Hepatocyte (in vitro differentiated cells): ENCODE measurements at regions not wholly inside any gene's neighbourhood (a gene's known extent, or its start where the extent isn't known, plus 50 kb on each side); places are given as distances from the start of the nearest gene placed in this dataset.

Experiments
- CTCF ChIP-seq: fragments of 200-600 bp; sonication (generic); IDR thresholded peaks from 2 replicates; pipeline ENCODE4 v1.5.1; 2016; ENCODE audit warnings: antibody characterized with exemption, mild to moderate bottlenecking; ENCODE audit not compliant: poor library complexity
- EZH2 ChIP-seq: fragments of 200-600 bp; sonication (generic); IDR thresholded peaks from 2 replicates; pipeline ENCODE4 v1.6.1; 2016; ENCODE audit warnings: antibody characterized with exemption, mild to moderate bottlenecking, borderline replicate concordance
- EZH2phosphoT487 ChIP-seq: fragments of 200-600 bp; sonication (generic); IDR thresholded peaks from one replicate; pipeline ENCODE4 v1.6.1; 2018; ENCODE audit warnings: antibody characterized with exemption, mild to moderate bottlenecking, low read depth, moderate library complexity; ENCODE audit not compliant: unreplicated experiment, severe bottlenecking

GRCh38 chr7:1296356-1296981 is 63.8 kb downstream of the UNCX start:
- TF ChIP-seq CTCF (no peak), EZH2phosphoT487 (no peak), EZH2 (no peak)
